ENCODE measurements at regions not wholly inside any gene's neighbourhood (a gene's known extent, or its start where the extent isn't known, plus 50 kb on each side); places are given as distances from the start of the nearest gene placed in this dataset.
"Not testable (repeated sequence)": the region's sequence is repeated elsewhere in the genome, so short reads cannot be mapped to it uniquely, and the experiment has no call there.

DNA sequence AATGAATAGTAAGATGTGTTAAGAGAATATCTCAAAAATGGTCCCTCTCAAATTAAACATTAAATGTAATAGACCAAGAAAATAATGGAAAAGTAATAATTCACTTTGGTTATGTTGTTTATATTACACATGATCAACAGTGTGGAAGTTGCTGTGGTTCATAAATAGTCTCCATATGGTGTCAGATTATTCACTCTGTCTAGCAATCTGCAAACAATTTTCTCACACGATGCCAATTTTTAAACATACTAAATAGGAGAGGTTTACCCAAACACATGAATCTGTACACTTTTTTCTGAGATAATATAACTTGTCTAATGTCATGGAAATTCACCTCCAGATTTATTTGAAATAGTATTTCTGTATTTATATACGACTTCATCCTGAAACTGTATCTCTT, 217.4 kb upstream of the FBXL7 start:
- Mint-ChIP-seq H3K36me3 (ENCODE audit: insufficient read depth, unreplicated experiment) (no peaks in the 10 kb centered on the region), H3K27ac (ENCODE audit: unreplicated experiment) (no peak overlapping the region), H3K27me3 (ENCODE audit: unreplicated experiment) (no peaks in the 10 kb centered on the region), H3K4me3 (ENCODE audit: low read depth, unreplicated experiment) (no peak overlapping the region), H3K4me1 (ENCODE audit: low read depth, unreplicated experiment) (no peaks in the 10 kb centered on the region), H3K9me3 (ENCODE audit: low read depth, unreplicated experiment) (peaks cover 7% of the 10 kb centered on the region)
- no TSS peak for BruUV-seq (replicated peaks)
- no peak for TF ChIP-seq CTCF (IDR thresholded peaks at IDR 0.05; ENCODE audit: unreplicated experiment)
- CTCF ChIA-PET: no interaction called here
- DNase-seq: no peak
- intact Hi-C loops (cut with micrococcal nuclease; ENCODE audit: unreplicated experiment): no loop called here

DNA sequence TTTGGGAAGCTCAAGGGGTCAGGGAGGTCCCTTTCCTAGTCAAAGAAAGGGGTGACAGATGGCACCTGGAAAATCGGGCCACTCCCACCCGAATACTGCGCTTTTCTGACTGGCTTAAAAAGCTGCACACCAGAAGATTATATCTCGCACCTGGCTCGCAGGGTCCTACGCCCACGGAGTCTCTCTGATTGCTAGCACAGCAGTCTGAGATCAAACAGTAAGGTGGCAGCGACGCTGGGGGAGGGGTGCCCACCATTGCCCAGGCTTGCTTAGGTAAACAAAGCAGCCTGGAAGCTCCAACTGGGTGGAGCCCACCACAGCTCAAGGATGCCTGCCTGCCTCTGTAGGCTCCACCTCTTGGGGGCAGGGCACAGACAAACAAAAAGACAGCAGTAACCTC, 228.4 kb upstream of the FBXL7 start:
- H3K36me3 Mint-ChIP-seq (ENCODE audit: insufficient read depth, unreplicated experiment); CTCF ChIA-PET; BruUV-seq (replicated peaks); intact Hi-C loops (cut with micrococcal nuclease; ENCODE audit: unreplicated experiment); H3K4me1 Mint-ChIP-seq (ENCODE audit: low read depth, unreplicated experiment); H3K9me3 Mint-ChIP-seq (ENCODE audit: low read depth, unreplicated experiment); DNase-seq; H3K27ac Mint-ChIP-seq (ENCODE audit: unreplicated experiment); H3K27me3 Mint-ChIP-seq (ENCODE audit: unreplicated experiment); H3K4me3 Mint-ChIP-seq (ENCODE audit: low read depth, unreplicated experiment): not testable (repeated sequence)

GRCh38 chr5:15267966-15268365, 232.0 kb upstream of the FBXL7 start:
- intact Hi-C loops (cut with micrococcal nuclease; ENCODE audit: unreplicated experiment): no loop called here
- TF ChIP-seq CTCF (IDR thresholded peaks at IDR 0.05; ENCODE audit: unreplicated experiment): no peak
- DNase-seq: no peak
- no TSS peak for BruUV-seq (replicated peaks)
- Mint-ChIP-seq H3K27ac (ENCODE audit: unreplicated experiment) (no peak overlapping the region), H3K27me3 (ENCODE audit: unreplicated experiment) (no peaks in the 10 kb centered on the region), H3K4me1 (ENCODE audit: low read depth, unreplicated experiment) (no peaks in the 10 kb centered on the region), H3K4me3 (ENCODE audit: low read depth, unreplicated experiment) (no peak overlapping the region), H3K9me3 (ENCODE audit: low read depth, unreplicated experiment) (peaks cover 2% of the 10 kb centered on the region), H3K36me3 (ENCODE audit: insufficient read depth, unreplicated experiment) (no peaks in the 10 kb centered on the region)
- CTCF ChIA-PET: no interaction called here

DNA sequence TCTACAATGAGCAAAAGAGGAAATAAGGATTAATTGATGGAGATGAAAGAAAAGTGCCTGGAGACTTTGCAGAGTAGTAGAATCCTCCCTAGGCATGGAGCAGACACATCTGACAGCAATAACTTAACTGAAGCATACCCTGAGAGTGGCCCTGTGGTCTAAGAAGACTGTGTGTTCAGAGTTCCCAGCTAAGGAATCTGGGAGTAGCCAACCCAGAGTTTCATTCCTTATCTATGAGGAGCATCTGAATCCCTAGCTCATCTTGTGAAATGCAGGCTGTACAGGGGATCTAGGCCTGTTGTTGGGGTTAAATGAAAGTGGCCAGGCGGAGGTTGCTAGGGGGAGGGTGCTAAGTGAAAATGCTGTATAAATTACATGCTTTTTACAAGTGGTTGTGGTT, 233.1 kb upstream of the FBXL7 start:
- no peak overlapping the region for H3K4me3 Mint-ChIP-seq (ENCODE audit: low read depth, unreplicated experiment)
- no peak for DNase-seq
- CTCF ChIA-PET: no interaction called here
- no peak for TF ChIP-seq CTCF (IDR thresholded peaks at IDR 0.05; ENCODE audit: unreplicated experiment)
- no TSS peak for BruUV-seq (replicated peaks)
- H3K27ac Mint-ChIP-seq (ENCODE audit: unreplicated experiment): no peak overlapping the region
- H3K27me3 Mint-ChIP-seq (ENCODE audit: unreplicated experiment): no peaks in the 10 kb centered on the region
- intact Hi-C loops (cut with micrococcal nuclease; ENCODE audit: unreplicated experiment): no loop called here
- H3K36me3 Mint-ChIP-seq (ENCODE audit: insufficient read depth, unreplicated experiment): no peaks in the 10 kb centered on the region
- peaks cover 2% of the 10 kb centered on the region for H3K9me3 Mint-ChIP-seq (ENCODE audit: low read depth, unreplicated experiment)
- H3K4me1 Mint-ChIP-seq (ENCODE audit: low read depth, unreplicated experiment): no peaks in the 10 kb centered on the region

DNA sequence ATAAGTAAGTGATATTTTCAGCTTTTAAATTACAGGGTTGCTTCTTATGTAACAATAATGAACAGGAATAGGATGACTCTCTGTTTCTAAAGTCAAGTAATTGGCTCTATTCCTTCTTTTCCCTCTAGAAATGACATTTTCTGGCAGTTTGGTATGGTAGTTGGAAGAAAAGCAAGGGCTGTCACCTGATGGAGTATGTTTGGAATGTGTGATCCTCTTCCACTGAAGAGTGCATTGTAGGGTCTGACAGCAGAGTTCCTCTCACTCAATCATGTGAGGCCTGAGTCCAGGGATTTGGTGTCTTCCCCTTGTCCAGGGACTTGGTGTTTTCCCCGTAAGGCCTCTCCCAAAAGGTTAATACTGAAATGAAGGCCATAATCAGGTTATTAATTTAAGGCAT, 233.8 kb upstream of the FBXL7 start:
- H3K36me3 Mint-ChIP-seq (ENCODE audit: insufficient read depth, unreplicated experiment): no peaks in the 10 kb centered on the region
- no peak for DNase-seq
- H3K27me3 Mint-ChIP-seq (ENCODE audit: unreplicated experiment): no peaks in the 10 kb centered on the region
- peaks cover 2% of the 10 kb centered on the region for H3K9me3 Mint-ChIP-seq (ENCODE audit: low read depth, unreplicated experiment)
- CTCF ChIA-PET: no interaction called here
- no peak overlapping the region for H3K27ac Mint-ChIP-seq (ENCODE audit: unreplicated experiment)
- H3K4me1 Mint-ChIP-seq (ENCODE audit: low read depth, unreplicated experiment): no peaks in the 10 kb centered on the region
- no TSS peak for BruUV-seq (replicated peaks)
- TF ChIP-seq CTCF (IDR thresholded peaks at IDR 0.05; ENCODE audit: unreplicated experiment): no peak
- H3K4me3 Mint-ChIP-seq (ENCODE audit: low read depth, unreplicated experiment): no peak overlapping the region
- intact Hi-C loops (cut with micrococcal nuclease; ENCODE audit: unreplicated experiment): no loop called here

All from Calu3 (cell line).